HCT116 (cell line): ENCODE measurements at regions not wholly inside any gene's neighbourhood (a gene's known extent, or its start where the extent isn't known, plus 50 kb on each side); places are given as distances from the start of the nearest gene placed in this dataset.

Experiments used
- ATAC-seq: fragments of 200-7000 bp; cut with Tn5 transposase; 2 replicates; pipeline ENCODE4 v1.9.1; 2020; ENCODE audit warnings: mild to moderate bottlenecking, moderate library complexity
- BruUV-seq: library from RNA; stranded (reverse); fragments of 400-500 nt; replicated peaks from 2 replicates; lab custom pipeline; 2021; lab: Mats Ljungman, UMichigan
- CTCF ChIA-PET: fragments of 300-600 bp; sonication (Branson Sonifier 250); formaldehyde crosslinking; loops from one replicate; lab custom pipeline; 2021; ENCODE audit warnings: antibody characterized with exemption; lab: Charles Lee
- POLR2A ChIA-PET: fragments of 300-600, 350-600 bp; sonication (Branson Sonifier 250); formaldehyde crosslinking; loops from one replicate; lab custom pipeline; 2021; ENCODE audit warnings: antibody characterized with exemption; lab: Charles Lee
- RAD21 ChIA-PET, 2 experiments: fragments of 300-600 bp; sonication (Branson Sonifier 250); formaldehyde crosslinking; loops; one replicate each; lab custom pipeline; 2023; ENCODE audit warnings: low total read pairs in 2 of 2; ENCODE audit not compliant: uncharacterized antibody in 2 of 2, unreplicated experiment in 2 of 2, low non-redundant PET in 1 of 2; lab: Charles Lee
- DNase-seq: peaks from one replicate; pipeline ENCODE4 v3.0.0-alpha.2; 2010; ENCODE audit warnings: low read depth, low spot score
- H2AFZ ChIP-seq: fragments of 200-600 bp; shearing (Covaris generic), sonication (generic); 2 replicates; pipeline ENCODE4 v1.6.1; 2017; ENCODE audit warnings: low read depth, mixed run types, mixed read lengths, antibody characterized with exemption, low read length; ENCODE audit not compliant: poor library complexity, severe bottlenecking
- H3K27ac ChIP-seq: 2 replicates; pipeline ENCODE4 v1.5.1; 2012; ENCODE audit warnings: low read depth, low read length
- H3K27me3 ChIP-seq: fragments of 200-600 bp; sonication (generic); 2 replicates; pipeline ENCODE4 v1.6.1; 2016; ENCODE audit warnings: mixed run types, low read length, mixed read lengths; ENCODE audit not compliant: insufficient read depth
- H3K36me3 ChIP-seq, 2 experiments: fragments of 200-500 bp in 1 of 2; fragments of 200-600 bp in 1 of 2; sonication (Bioruptor generic) in 1 of 2; sonication (generic) in 1 of 2; 2 replicates each; pipeline versions ENCODE4 v1.5.1 to v1.6.1; 2014 to 2016; ENCODE audit warnings: low read length in 2 of 2, inconsistent platforms in 1 of 2, mixed read lengths in 1 of 2, mixed run types in 1 of 2; ENCODE audit not compliant: insufficient read depth in 2 of 2, control insufficient read depth in 1 of 2
- H3K4me1 ChIP-seq, 2 experiments: fragments of 200-600 bp in 1 of 2; sonication (generic) in 1 of 2; 2 replicates each; pipeline versions ENCODE4 v1.5.1 to v1.6.1; 2012 to 2017; ENCODE audit warnings: low read length in 2 of 2, inconsistent platforms in 1 of 2, mild to moderate bottlenecking in 1 of 2, mixed read lengths in 1 of 2, mixed run types in 1 of 2, moderate library complexity in 1 of 2; ENCODE audit not compliant: insufficient read depth in 2 of 2, control insufficient read depth in 1 of 2
- H3K4me2 ChIP-seq: fragments of 200-600 bp; sonication (generic); 2 replicates; pipeline ENCODE4 v1.6.1; 2017; ENCODE audit warnings: mixed run types, low read length, mixed read lengths
- H3K4me3 ChIP-seq, 2 experiments: fragments of 200-600 bp in 1 of 2; sonication (generic) in 1 of 2; replicated peaks in 1 of 2; 2 replicates each; pipeline ENCODE4 v1.5.1; 2011 to 2016; ENCODE audit warnings: low read length in 2 of 2, control low read depth in 1 of 2, low read depth in 1 of 2, mild to moderate bottlenecking in 1 of 2, mixed read lengths in 1 of 2, mixed run types in 1 of 2
- H3K79me2 ChIP-seq: fragments of 200-600 bp; sonication (generic); 2 replicates; pipeline ENCODE4 v1.6.1; 2017; ENCODE audit warnings: mild to moderate bottlenecking, mixed run types, low read length, moderate library complexity, mixed read lengths; ENCODE audit not compliant: insufficient read depth
- H3K9ac ChIP-seq: fragments of 200-600 bp; sonication (generic); 2 replicates; pipeline ENCODE4 v1.6.1; 2016; ENCODE audit warnings: low read length, mixed read lengths
- H3K9me2 ChIP-seq: fragments of 200-600 bp; sonication (generic), shearing (Covaris generic); 2 replicates; pipeline ENCODE4 v1.6.1; 2017; ENCODE audit warnings: mixed run types, mild to moderate bottlenecking, moderate library complexity; ENCODE audit not compliant: insufficient read depth
- H3K9me3 ChIP-seq, 2 experiments: fragments of 200-500 bp in 1 of 2; fragments of 200-600 bp in 1 of 2; sonication (Bioruptor generic) in 1 of 2; sonication (generic) in 1 of 2; 2 replicates each; pipeline ENCODE4 v1.6.1; 2014 to 2017; ENCODE audit warnings: low read length in 2 of 2, mixed read lengths in 2 of 2, inconsistent platforms in 1 of 2, low read depth in 1 of 2, mild to moderate bottlenecking in 1 of 2, mixed run types in 1 of 2, moderate library complexity in 1 of 2; ENCODE audit not compliant: control insufficient read depth in 1 of 2, insufficient read depth in 1 of 2
- H4K20me1 ChIP-seq: fragments of 200-600 bp; sonication (generic), shearing (Covaris generic); 2 replicates; pipeline ENCODE4 v1.6.1; 2017; ENCODE audit warnings: mixed run types, mild to moderate bottlenecking, moderate library complexity; ENCODE audit not compliant: insufficient read depth
- CEBPB ChIP-seq: IDR thresholded peaks from 2 replicates; pipeline ENCODE4 v1.6.1; 2012; ENCODE audit warnings: low read depth
- CTCF ChIP-seq, 3 experiments: fragments of 200-600 bp in 1 of 3; sonication (generic) in 1 of 3; IDR thresholded peaks in 2 of 3; conservative IDR thresholded peaks in 1 of 3; 2 replicates each; pipeline ENCODE4 v1.5.1; 2012 to 2017; ENCODE audit warnings: low read depth in 2 of 3, low read length in 2 of 3, antibody characterized with exemption in 1 of 3, borderline replicate concordance in 1 of 3, control low read depth in 1 of 3, mild to moderate bottlenecking in 1 of 3, mixed read lengths in 1 of 3, mixed run types in 1 of 3, moderate library complexity in 1 of 3; ENCODE audit not compliant: insufficient read depth in 1 of 3
- EGR1 ChIP-seq: IDR thresholded peaks from 2 replicates; pipeline ENCODE4 v1.6.1; 2012; ENCODE audit warnings: low read depth
- ELF1 ChIP-seq: IDR thresholded peaks from 2 replicates; pipeline ENCODE4 v1.6.1; 2012; ENCODE audit warnings: low read depth, borderline replicate concordance
- EZH2 ChIP-seq: fragments of 200-600 bp; sonication (generic); IDR thresholded peaks from 2 replicates; pipeline ENCODE4 v1.6.1; 2017; ENCODE audit warnings: antibody characterized with exemption, mixed run types
- EZH2phosphoT487 ChIP-seq: fragments of 200-600 bp; IDR thresholded peaks from 2 replicates; pipeline ENCODE4 v1.6.1; 2018; ENCODE audit warnings: antibody characterized with exemption, borderline replicate concordance
- FOSL1 ChIP-seq: IDR thresholded peaks from 2 replicates; pipeline ENCODE4 v1.6.1; 2012; ENCODE audit warnings: low read depth
- POLR2AphosphoS5 ChIP-seq: IDR thresholded peaks from 2 replicates; pipeline ENCODE4 v1.6.1; 2011; ENCODE audit warnings: mild to moderate bottlenecking, low read depth, low read length, moderate library complexity
- RAD21 ChIP-seq: IDR thresholded peaks from 2 replicates; pipeline ENCODE4 v1.6.1; 2012; ENCODE audit warnings: low read depth, mild to moderate bottlenecking
- SP1 ChIP-seq: IDR thresholded peaks from 2 replicates; pipeline ENCODE4 v1.6.1; 2012; ENCODE audit warnings: low read depth
- TCF7L2 ChIP-seq: IDR thresholded peaks from 2 replicates; pipeline ENCODE4 v1.7.0; 2011; ENCODE audit warnings: borderline replicate concordance, inconsistent platforms; ENCODE audit not compliant: insufficient read depth, insufficient read length; ENCODE audit errors: extremely low read depth
- YY1 ChIP-seq: IDR thresholded peaks from 2 replicates; pipeline ENCODE4 v1.6.1; 2011; ENCODE audit warnings: low read length, low read depth, moderate library complexity, mild to moderate bottlenecking; ENCODE audit not compliant: insufficient replicate concordance; ENCODE audit errors: extremely low read depth
- ZBTB33 ChIP-seq: IDR thresholded peaks from 2 replicates; pipeline ENCODE4 v1.6.1; 2011; ENCODE audit warnings: mild to moderate bottlenecking, low read length, moderate library complexity; ENCODE audit not compliant: insufficient replicate concordance; ENCODE audit errors: extremely low read depth
- ZFX ChIP-seq: fragments of 450-650 bp; IDR thresholded peaks from 2 replicates; pipeline ENCODE4 v1.6.1; 2017
- ZNF274 ChIP-seq: fragments of 200-500 bp; sonication (Bioruptor generic); IDR thresholded peaks from 2 replicates; pipeline ENCODE4 v1.6.1; 2014; ENCODE audit warnings: mild to moderate bottlenecking, low read depth, low read length, inconsistent platforms
- intact Hi-C: fragments of 100-400 bp; cut with micrococcal nuclease; formaldehyde crosslinking; loops from 2 replicates; pipeline ENCODE4 v1.10.0; 2022
- TF ChIP-seq, protein P1 (sequence below): IDR thresholded peaks from 2 replicates; pipeline ENCODE4 v1.6.1; 2012
- TF ChIP-seq, protein P2 (sequence below): IDR thresholded peaks from 2 replicates; pipeline ENCODE4 v1.6.1; 2012

DNA sequence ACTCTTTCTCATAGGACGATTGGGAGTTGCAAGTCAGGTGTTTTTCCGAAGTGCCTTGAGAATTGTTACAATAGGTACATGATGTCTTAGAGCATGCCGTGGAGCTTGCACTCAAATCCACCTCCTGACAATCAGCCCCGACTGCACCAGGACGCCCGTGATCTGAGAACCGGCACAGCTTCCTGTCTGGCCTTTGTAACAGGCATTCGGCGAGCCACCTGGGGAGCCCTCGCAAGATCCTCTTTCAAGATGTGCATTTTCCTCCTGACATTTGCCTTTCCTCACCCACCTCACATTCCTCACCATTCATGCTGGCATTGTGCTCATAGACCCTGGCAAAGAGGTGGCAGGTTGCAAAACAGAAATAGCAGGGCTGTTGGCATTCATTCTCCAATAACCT is 427.3 kb downstream of the GALR1 start:
- Histone ChIP-seq H3K4me1 (no peaks in the 10 kb centered on the region), H3K27me3 (no peaks in the 10 kb centered on the region)
- TF ChIP-seq, protein P1, sequence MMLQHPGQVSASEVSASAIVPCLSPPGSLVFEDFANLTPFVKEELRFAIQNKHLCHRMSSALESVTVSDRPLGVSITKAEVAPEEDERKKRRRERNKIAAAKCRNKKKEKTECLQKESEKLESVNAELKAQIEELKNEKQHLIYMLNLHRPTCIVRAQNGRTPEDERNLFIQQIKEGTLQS = no peak
- TF ChIP-seq EZH2phosphoT487 (no peak), ZNF274 (no peak), FOSL1 (no peak), CTCF (IDR thresholded peaks at IDR 0.05 in 2 of 3, conservative IDR thresholded peaks at IDR 0.05 in 1 of 3; ENCODE audit: borderline replicate concordance in 1 of 3, insufficient read depth in 1 of 3, low read depth in 2 of 3, low read length in 2 of 3) (no peak), ZFX (no peak), ZBTB33 (no peak), RAD21 (no peak), EGR1 (no peak), CEBPB (no peak), YY1 (no peak), EZH2 (no peak), SP1 (no peak), ELF1 (no peak), TCF7L2 (no peak), POLR2AphosphoS5 (no peak)
- TF ChIP-seq, protein P2, sequence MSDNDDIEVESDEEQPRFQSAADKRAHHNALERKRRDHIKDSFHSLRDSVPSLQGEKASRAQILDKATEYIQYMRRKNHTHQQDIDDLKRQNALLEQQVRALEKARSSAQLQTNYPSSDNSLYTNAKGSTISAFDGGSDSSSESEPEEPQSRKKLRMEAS = no peak
- TF ChIP-seq, all 23 proteins: peak for 0
- peaks cover 0 to 11% of the 10 kb centered on the region in 2 experiments; a peak in 2 of 4 replicates for H3K9me3 ChIP-seq
- no peaks in the 10 kb centered on the region for H3K36me3 ChIP-seq
- DNase-seq = no peak
- intact Hi-C loops = no loop called here
- H3K27ac ChIP-seq = no peak overlapping the region
- no peak overlapping the region for H3K4me3 ChIP-seq
- ChIA-PET POLR2A (no interaction called here), RAD21 (no interaction called here), CTCF (no interaction called here)
- BruUV-seq = no TSS peak
- no peaks in the 10 kb centered on the region for H3K79me2 ChIP-seq
- H3K4me2 ChIP-seq = no peak overlapping the region
- ATAC-seq = no peak
- no peak overlapping the region for H3K9ac ChIP-seq
- H2AFZ ChIP-seq = no peak overlapping the region
- H3K9me2 ChIP-seq = no peaks in the 10 kb centered on the region
- no peaks in the 10 kb centered on the region for H4K20me1 ChIP-seq
